GM21447 (cell line): ENCODE measurements at regions not wholly inside any gene's neighbourhood (a gene's known extent, or its start where the extent isn't known, plus 50 kb on each side); places are given as distances from the start of the nearest gene placed in this dataset.

ENCODE experiments used
- ATAC-seq: cut with Tn5 transposase; IDR thresholded peaks from one replicate; pipeline ENCODE4 v1.9.1; 2021; ENCODE audit not compliant: unreplicated experiment

DNA sequence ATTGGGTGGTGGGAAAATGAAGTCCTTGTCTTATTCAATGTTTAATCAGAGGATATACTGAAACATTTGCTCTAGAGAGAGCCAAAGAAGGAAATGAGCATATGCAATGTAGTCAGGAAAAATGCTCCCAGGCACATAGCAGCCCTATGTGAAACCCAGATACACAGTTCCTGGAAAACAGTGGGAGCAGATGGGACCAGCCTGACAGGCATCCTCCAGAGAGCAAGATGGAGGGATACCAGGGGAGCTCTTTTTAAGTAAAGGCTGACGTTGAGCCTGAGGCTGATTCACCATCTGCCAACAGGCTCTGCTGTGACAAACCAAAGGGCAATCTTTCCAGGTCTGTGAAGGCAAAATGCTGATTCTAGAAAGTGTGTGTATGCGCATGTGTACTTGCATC, 559.4 kb upstream of the KIRREL3 start:
- ATAC-seq, result no peak

DNA sequence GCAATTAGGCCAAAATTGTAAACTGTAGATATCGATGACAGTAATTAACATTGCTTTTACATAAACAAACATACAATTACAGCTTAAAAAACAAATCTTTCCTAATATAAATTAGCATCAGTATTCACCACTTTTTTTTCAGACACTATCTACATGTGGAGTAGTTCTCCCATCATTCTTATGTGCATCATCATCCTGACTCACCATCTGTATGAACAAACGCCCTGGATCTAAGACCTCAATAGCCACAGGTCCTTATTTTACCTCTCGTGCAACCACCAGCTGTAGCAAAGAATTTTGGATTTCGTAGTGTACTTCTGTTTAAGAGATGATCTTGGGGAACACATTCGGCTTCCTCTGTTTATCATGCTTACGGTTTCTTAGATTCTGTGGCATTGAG, 551.9 kb upstream of the KIRREL3 start:
- ATAC-seq, result no peak

GRCh38 chr11:127531167-127531566, 530.6 kb upstream of the KIRREL3 start:
- ATAC-seq, result no peak

- no peak for ATAC-seq
These were observed 527.7 kb upstream of the KIRREL3 start for GRCh38 chr11:127528297-127528696.

DNA sequence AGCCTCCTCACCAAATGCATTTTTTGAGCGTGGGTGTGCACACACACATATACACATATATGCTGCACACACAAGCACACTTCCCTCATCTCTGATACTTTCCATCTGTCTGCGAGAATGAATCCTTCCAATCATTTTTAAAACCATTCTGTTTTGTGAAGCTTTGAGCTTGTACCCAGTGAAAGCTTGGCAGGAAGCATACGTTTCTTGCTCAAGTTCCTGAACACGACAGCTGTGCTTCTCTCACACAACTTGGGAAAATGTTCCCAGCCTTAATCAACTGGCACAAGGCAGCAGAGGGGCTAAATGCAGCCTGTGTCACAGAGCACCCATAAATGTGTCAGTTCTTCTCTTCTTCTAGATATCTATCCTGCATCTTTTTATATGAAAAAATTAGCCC, 524.0 kb upstream of the KIRREL3 start:
- no peak for ATAC-seq

- no peak for ATAC-seq
These were observed 520.8 kb upstream of the KIRREL3 start for GRCh38 chr11:127521413-127521812.

DNA sequence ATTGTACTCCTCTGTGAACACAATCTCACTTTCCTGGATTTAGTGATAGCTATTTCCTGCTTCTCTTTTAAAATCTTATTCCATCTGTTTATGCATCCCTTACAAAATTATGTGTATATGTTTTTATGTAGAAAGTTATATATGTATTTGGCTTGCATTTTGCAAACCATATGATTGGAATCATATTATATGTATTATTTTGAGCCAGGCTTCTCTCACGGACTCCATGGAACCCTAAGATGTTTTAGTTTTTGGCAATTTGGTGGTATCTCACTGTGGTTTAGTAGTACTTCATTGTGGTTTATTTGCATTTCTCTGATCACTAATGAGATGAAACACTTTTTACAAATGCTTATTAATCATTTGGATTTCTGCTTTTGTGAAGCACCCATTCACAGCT, 507.3 kb upstream of the KIRREL3 start:
- no peak for ATAC-seq

- ATAC-seq, result no peak
These were observed 506.1 kb upstream of the KIRREL3 start for GRCh38 chr11:127506647-127507046.

DNA sequence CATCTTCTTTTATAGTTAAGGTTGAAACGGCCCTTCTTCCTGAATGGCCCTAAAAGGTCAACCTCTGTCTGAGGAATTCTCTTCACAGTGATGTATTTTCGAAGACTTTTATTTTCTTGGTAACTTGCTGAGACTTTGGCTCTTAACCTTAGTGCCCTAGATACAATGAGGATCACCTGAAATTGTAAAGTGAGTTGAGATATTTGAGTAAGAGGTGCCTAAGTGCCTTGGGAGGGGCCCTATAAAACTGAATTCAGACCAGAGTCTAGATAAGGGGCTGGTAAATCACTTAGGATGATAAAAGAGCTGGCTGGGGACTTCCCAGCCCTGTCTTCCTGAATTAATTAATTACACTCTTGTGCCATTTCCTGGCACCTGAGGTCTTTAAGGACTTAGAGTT, 505.6 kb upstream of the KIRREL3 start:
- ATAC-seq, result no peak

GRCh38 chr11:127496165-127496564, 495.6 kb upstream of the KIRREL3 start:
- no peak for ATAC-seq

DNA sequence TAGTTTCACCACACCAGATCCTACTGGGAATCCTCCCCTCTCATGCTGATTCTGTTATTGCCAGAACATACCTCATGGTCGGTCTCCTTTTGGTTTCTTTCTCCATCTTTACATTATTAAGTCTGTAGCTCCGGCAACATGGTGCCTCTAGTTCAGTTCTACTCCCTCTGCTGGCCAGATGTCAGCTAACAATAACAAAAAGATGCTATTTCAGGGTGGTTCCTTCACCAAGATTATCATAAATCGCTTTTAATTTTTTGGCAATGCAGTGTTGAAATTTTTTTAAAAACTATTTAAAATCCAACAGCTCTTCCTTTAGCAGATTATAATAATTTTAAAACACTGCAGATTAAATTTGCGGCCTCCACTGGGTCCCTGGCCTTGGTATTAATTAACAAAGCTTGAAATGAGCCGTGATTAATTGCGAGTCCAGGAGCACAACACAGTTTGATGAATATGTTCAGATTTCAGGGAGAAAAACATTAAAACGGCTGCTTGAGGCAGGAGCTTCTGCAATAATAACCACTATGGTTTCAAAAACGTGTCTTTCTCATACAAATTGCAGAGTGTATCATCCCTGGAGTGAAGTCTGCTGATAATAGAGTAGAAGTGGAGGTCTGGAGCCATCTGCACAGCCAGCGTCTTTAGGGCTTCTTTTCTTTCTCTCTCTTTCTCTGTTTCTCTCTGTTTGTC, 492.9 kb upstream of the KIRREL3 start:
- ATAC-seq, result no peak

GRCh38 chr11:127492029-127492428, 491.5 kb upstream of the KIRREL3 start:
- ATAC-seq, result no peak

GRCh38 chr11:127491589-127491988, 491.0 kb upstream of the KIRREL3 start:
- ATAC-seq, result no peak

DNA sequence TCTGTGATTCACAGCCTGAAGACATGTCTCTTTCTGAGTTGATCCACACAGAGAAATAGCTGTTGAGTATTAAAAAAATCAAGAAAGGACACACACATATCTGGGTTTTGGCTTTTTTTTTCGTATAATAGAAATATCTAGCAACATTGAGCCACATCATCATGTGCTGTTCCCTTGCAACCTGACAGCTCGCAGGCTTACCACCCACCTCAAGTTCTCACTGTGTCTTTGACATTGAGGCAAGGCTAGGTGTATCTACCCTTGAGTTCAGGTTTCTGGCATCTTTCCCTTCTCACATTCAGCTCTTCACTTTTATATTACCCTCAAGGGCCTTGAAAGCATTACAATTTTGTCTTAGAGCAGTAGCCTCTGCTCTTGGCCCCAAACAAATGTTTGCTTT, 490.3 kb upstream of the KIRREL3 start:
- no peak for ATAC-seq

DNA sequence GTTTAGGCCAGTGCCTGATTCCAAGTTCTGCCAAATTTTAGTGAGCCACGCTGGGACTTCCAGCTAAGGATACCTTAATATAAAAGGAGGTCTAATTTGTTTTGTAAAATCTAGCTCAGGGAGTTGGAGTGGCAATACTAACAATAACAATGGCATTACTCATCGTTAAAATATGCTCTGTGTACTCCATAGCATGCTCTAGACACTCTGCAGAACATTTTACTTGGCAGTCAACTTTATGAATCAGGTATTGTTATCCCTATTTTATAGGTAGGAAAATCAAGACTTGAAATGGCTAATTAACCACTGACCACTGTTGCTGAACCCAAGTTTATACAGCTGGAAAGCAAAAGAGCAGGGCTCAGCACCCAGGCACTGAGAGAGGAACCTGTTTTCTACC, 485.0 kb upstream of the KIRREL3 start:
- no peak for ATAC-seq

DNA sequence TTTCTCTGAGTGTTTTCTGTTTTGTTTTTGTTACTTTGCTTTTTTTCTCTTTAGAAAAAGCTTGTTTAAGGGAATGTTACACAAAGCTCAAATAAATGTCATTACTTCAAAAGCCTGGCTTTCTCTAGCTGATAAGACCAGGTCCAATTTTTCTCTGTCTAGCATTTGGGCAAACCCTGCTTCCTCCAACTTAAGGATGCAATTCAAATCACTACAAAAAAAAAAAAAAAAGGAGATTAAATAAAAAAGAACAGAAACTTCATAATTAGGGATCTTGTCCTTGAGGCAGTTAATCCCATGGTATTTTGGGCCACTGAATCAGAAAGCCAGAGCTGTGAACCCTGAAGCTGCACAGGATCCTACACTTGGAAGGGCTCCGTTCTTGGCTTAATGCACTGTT, 480.8 kb upstream of the KIRREL3 start:
- no peak for ATAC-seq

- no peak for ATAC-seq
These were observed 478.3 kb upstream of the KIRREL3 start for GRCh38 chr11:127478826-127479225.

DNA sequence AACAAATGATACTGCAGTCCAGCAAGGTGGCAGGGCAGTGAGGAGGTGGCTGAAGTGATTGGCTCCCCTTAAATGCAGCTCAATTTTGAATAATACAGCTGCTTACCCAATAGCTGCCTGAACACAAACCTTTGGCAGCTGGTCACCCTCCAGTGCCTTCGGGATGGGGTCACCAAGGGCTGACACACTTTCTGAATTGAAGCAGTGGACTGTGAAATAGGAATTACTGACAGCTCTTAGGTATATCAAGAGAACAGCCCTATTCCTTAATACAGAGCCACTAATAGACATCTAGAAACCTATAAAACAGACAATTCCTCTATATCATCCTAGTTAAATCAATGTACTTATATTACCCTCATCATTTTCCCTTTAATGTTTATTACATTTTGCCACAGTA, 474.2 kb upstream of the KIRREL3 start:
- ATAC-seq, result no peak

GRCh38 chr11:127472505-127472904, 471.9 kb upstream of the KIRREL3 start:
- ATAC-seq, result no peak

- ATAC-seq, result no peak
These were observed 471.1 kb upstream of the KIRREL3 start for GRCh38 chr11:127471662-127472061.

DNA sequence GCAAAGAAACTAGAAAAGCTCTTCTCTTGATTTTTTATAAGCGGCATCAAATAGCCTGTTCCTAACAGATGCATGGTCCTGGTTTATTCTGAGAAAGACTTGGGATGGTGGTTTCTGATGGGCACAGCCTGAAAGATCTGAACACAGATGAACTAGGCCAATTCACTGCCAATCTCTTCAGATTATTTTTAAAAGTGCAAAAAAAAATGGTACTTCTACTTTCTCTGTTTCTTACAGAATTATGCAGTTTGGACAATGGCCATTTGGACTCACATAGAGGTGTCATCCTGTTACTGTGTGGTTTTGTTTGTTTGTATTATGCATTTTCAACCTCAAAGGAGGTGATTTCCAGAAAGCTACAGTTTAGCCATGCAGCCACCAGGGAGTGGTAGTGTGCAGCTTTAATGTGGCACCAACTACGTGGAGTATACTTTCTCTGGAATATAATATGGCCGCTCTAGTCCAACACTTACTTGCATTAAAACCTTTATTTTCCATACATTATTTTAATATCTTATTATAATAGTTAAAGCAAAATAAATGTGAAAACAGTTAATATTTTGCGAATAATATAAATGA, 469.8 kb upstream of the KIRREL3 start:
- peak; percentile 63 for ATAC-seq

- ATAC-seq, result no peak
These were observed 463.8 kb upstream of the KIRREL3 start for GRCh38 chr11:127464325-127464724.

GRCh38 chr11:127462065-127462344, 461.4 kb upstream of the KIRREL3 start:
- ATAC-seq, result no peak
